Endothelial cell of umbilical vein (primary cell): ENCODE measurements at regions not wholly inside any gene's neighbourhood (a gene's known extent, or its start where the extent isn't known, plus 50 kb on each side); places are given as distances from the start of the nearest gene placed in this dataset.

Source experiments
- CTCF ChIP-seq, 2 donors: IDR thresholded peaks; 1 replicate in 1 of 2; 2 replicates in 1 of 2; pipeline ENCODE4 v1.5.1; 2011; ENCODE audit warnings: low read length in 2 of 2, mild to moderate bottlenecking in 2 of 2, moderate library complexity in 2 of 2, control low read depth in 1 of 2, inconsistent platforms in 1 of 2, low read depth in 1 of 2; ENCODE audit not compliant: insufficient read depth in 1 of 2; ENCODE audit errors: extremely low read depth in 1 of 2
- EZH2 ChIP-seq: IDR thresholded peaks from 2 replicates; pipeline ENCODE4 v1.6.1; 2012; ENCODE audit warnings: borderline replicate concordance, low read depth, mild to moderate bottlenecking, moderate library complexity, low read length, inconsistent platforms; ENCODE audit not compliant: severe bottlenecking
- FOS ChIP-seq: IDR thresholded peaks from 2 replicates; pipeline ENCODE4 v1.6.1; 2011; ENCODE audit warnings: mild to moderate bottlenecking, low read length, moderate library complexity, borderline replicate concordance; ENCODE audit not compliant: insufficient read depth
- GATA2 ChIP-seq: IDR thresholded peaks from 2 replicates; pipeline ENCODE4 v1.7.0; 2011; ENCODE audit warnings: low read depth, mild to moderate bottlenecking, moderate library complexity, mixed read lengths, low read length; ENCODE audit not compliant: insufficient read length, insufficient read depth
- JUN ChIP-seq: IDR thresholded peaks from 2 replicates; pipeline ENCODE4 v1.6.1; 2011; ENCODE audit warnings: borderline replicate concordance, low read depth; ENCODE audit not compliant: insufficient read length, insufficient read depth
- MAX ChIP-seq: IDR thresholded peaks from 2 replicates; pipeline ENCODE4 v1.6.1; 2011; ENCODE audit not compliant: insufficient read depth, insufficient read length
- MYC ChIP-seq: IDR thresholded peaks from one replicate; pipeline ENCODE4 v1.6.1; 2011; ENCODE audit warnings: mild to moderate bottlenecking, low read depth, low read length
- POLR2A ChIP-seq: IDR thresholded peaks from 2 replicates; pipeline ENCODE4 v1.6.1; 2012; ENCODE audit warnings: low read depth, mild to moderate bottlenecking, control low read depth, low read length
- POLR2AphosphoS5 ChIP-seq: IDR thresholded peaks from 2 replicates; pipeline ENCODE4 v1.6.1; 2012; ENCODE audit warnings: low read depth, mild to moderate bottlenecking, control low read depth, low read length, moderate library complexity; ENCODE audit not compliant: insufficient read depth

GRCh38 chr16:17641990-17642389 is 171.2 kb upstream of the XYLT1 start:
- TF ChIP-seq POLR2A (no peak), CTCF (IDR thresholded peaks at IDR 0.05; ENCODE audit: extremely low read depth in 1 of 2, insufficient read depth in 1 of 2, low read depth in 1 of 2, low read length in 2 of 2) (no peak), MYC (no peak), POLR2AphosphoS5 (no peak), MAX (no peak), EZH2 (no peak), JUN (no peak), FOS (no peak), GATA2 (no peak)
